A549 (cell line): ENCODE measurements at regions not wholly inside any gene's neighbourhood (a gene's known extent, or its start where the extent isn't known, plus 50 kb on each side); places are given as distances from the start of the nearest gene placed in this dataset.

Source experiments
- ATAC-seq, 2 experiments: fragments of 200-7000 bp in 1 of 2; fragments of >200 bp in 1 of 2; cut with Nextera tagmentation in 1 of 2; cut with Tn5 transposase in 1 of 2; 3 replicates each; pipeline versions ENCODE4 v1.8.0 to v1.9.1; 2018 to 2020; ENCODE audit warnings: mild to moderate bottlenecking in 1 of 2, moderate library complexity in 1 of 2
- CTCF ChIA-PET: fragments of 300-600 bp; sonication (Branson Sonifier 250); formaldehyde crosslinking; extraction: SDS; loops from one replicate; lab custom pipeline; 2021; ENCODE audit warnings: antibody characterized with exemption, inconsistent platforms; lab: Yijun Ruan, JAX
- POLR2A ChIA-PET: fragments of 350-600 bp; formaldehyde crosslinking; extraction: SDS; loops from one replicate; lab custom pipeline; 2021; ENCODE audit warnings: antibody characterized with exemption, inconsistent platforms; lab: Yijun Ruan, JAX
- DNase-seq, 2 experiments: peaks; one replicate each; pipeline versions ENCODE4 v3.0.0 to v3.0.0-alpha.2; 2011 to 2016; ENCODE audit warnings: low read depth in 1 of 2, low spot score in 1 of 2
- FAIRE-seq: peaks from 2 replicates; lab custom pipeline; 2011; peaks lifted over from hg19 to GRCh38; lab: Jason Lieb, UNC
- H3K27ac ChIP-seq, 2 experiments: fragments of >200 bp; sonication (Bioruptor Twin); formaldehyde crosslinking; 3 replicates each; pipeline ENCODE4 v1.5.1; 2016 to 2017
- H3K4me1 ChIP-seq: fragments of >200 bp; sonication (Bioruptor Twin); formaldehyde crosslinking; 3 replicates; pipeline ENCODE4 v1.6.1; 2016
- H3K4me2 ChIP-seq: fragments of >200 bp; sonication (Bioruptor Twin); formaldehyde crosslinking; 3 replicates; pipeline ENCODE4 v1.6.1; 2016
- H3K4me3 ChIP-seq: fragments of >200 bp; sonication (Bioruptor Twin); formaldehyde crosslinking; 3 replicates; pipeline ENCODE4 v1.5.1; 2016
- H3K9me3 ChIP-seq: fragments of >200 bp; sonication (Bioruptor Twin); formaldehyde crosslinking; 3 replicates; pipeline ENCODE4 v1.6.1; 2016
- ATOH8 ChIP-seq: fragments of 250-450 bp; sonication (Bioruptor Pico); IDR thresholded peaks from 2 replicates; pipeline ENCODE4 v1.5.0; 2020; ENCODE audit warnings: low read depth, mild to moderate bottlenecking, moderate library complexity
- CBX8 ChIP-seq: fragments of 200-600 bp; sonication (generic); IDR thresholded peaks from 2 replicates; pipeline ENCODE4 v1.6.1; 2016
- CEBPB ChIP-seq, 2 experiments: fragments of >200 bp in 1 of 2; sonication (Bioruptor Twin) in 1 of 2; formaldehyde crosslinking in 1 of 2; IDR thresholded peaks; 2 replicates each; pipeline ENCODE4 v1.6.1; 2012 to 2016
- CHD4 ChIP-seq: fragments of 200-600 bp; sonication (generic); IDR thresholded peaks from 2 replicates; pipeline ENCODE4 v1.6.1; 2016; ENCODE audit warnings: antibody characterized with exemption, mild to moderate bottlenecking, borderline replicate concordance
- EHF ChIP-seq: fragments of 250-450 bp; sonication (Bioruptor Pico); IDR thresholded peaks from 2 replicates; pipeline ENCODE4 v1.5.0; 2020; ENCODE audit warnings: mild to moderate bottlenecking
- EHMT2 ChIP-seq: fragments of 200-600 bp; sonication (generic); IDR thresholded peaks from 2 replicates; pipeline ENCODE4 v1.6.1; 2016; ENCODE audit warnings: antibody characterized with exemption, low read depth, mild to moderate bottlenecking, moderate library complexity
- EP300 ChIP-seq, 2 experiments: fragments of >200 bp; sonication (Bioruptor Twin); formaldehyde crosslinking; IDR thresholded peaks; 2 replicates in 1 of 2; 3 replicates in 1 of 2; pipeline ENCODE4 v1.6.1; 2016 to 2017
- ESRRA ChIP-seq: fragments of 150-350 bp; IDR thresholded peaks from 2 replicates; pipeline ENCODE4 v1.6.1; 2014; ENCODE audit warnings: mild to moderate bottlenecking, low read length, borderline replicate concordance
- FOSL2 ChIP-seq, 2 experiments: fragments of 450-650 bp in 1 of 2; fragments of >200 bp in 1 of 2; sonication (Bioruptor Twin) in 1 of 2; formaldehyde crosslinking; IDR thresholded peaks; 2 replicates each; pipeline versions ENCODE4 v1.5.0 to v1.6.1; 2016 to 2020; ENCODE audit warnings: mild to moderate bottlenecking in 1 of 2, moderate library complexity in 1 of 2
- FOXS1 ChIP-seq: fragments of 250-450 bp; sonication (Bioruptor Pico); IDR thresholded peaks from 2 replicates; pipeline ENCODE4 v1.5.0; 2020; ENCODE audit warnings: mild to moderate bottlenecking, moderate library complexity
- GATA3 ChIP-seq: IDR thresholded peaks from 2 replicates; pipeline ENCODE4 v1.6.1; 2012; ENCODE audit warnings: borderline replicate concordance
- HOXB13 ChIP-seq: fragments of 250-450 bp; sonication (Bioruptor Pico); IDR thresholded peaks from 2 replicates; pipeline ENCODE4 v1.5.0; 2020; ENCODE audit warnings: low read depth, mild to moderate bottlenecking, moderate library complexity
- HOXB5 ChIP-seq: fragments of 250-450 bp; sonication (Bioruptor Pico); IDR thresholded peaks from 2 replicates; pipeline ENCODE4 v1.5.0; 2020; ENCODE audit warnings: mild to moderate bottlenecking, moderate library complexity
- JUNB ChIP-seq: fragments of >200 bp; sonication (Bioruptor Twin); formaldehyde crosslinking; IDR thresholded peaks from 2 replicates; pipeline ENCODE4 v1.6.1; 2016
- MAFK ChIP-seq: fragments of 450-650 bp; IDR thresholded peaks from 2 replicates; pipeline ENCODE4 v1.6.1; 2014; ENCODE audit not compliant: partially characterized antibody
- MAZ ChIP-seq: fragments of 150-350 bp; IDR thresholded peaks from 2 replicates; pipeline ENCODE4 v1.6.1; 2014; ENCODE audit warnings: antibody characterized with exemption, low read depth, low read length, borderline replicate concordance
- MYC ChIP-seq: IDR thresholded peaks from 2 replicates; pipeline ENCODE4 v1.6.1; 2012; ENCODE audit warnings: mild to moderate bottlenecking, inconsistent platforms, low read length, improper control_type of control experiment, borderline replicate concordance
- PBX3 ChIP-seq: IDR thresholded peaks from 2 replicates; pipeline ENCODE4 v1.6.1; 2012
- PHF8 ChIP-seq: fragments of 200-600 bp; sonication (generic); IDR thresholded peaks from 2 replicates; pipeline ENCODE4 v1.6.1; 2016; ENCODE audit warnings: low read depth, mild to moderate bottlenecking, antibody characterized with exemption, moderate library complexity, borderline replicate concordance
- POLR2A ChIP-seq: IDR thresholded peaks from 2 replicates; pipeline ENCODE4 v1.6.1; 2012; ENCODE audit warnings: mild to moderate bottlenecking, low read length
- POLR2AphosphoS2 ChIP-seq: conservative IDR thresholded peaks from 2 replicates; pipeline ENCODE4 v1.6.1; 2012; ENCODE audit warnings: low read length, improper control_type of control experiment, inconsistent platforms
- RCOR1 ChIP-seq: fragments of 150-350 bp; IDR thresholded peaks from 2 replicates; pipeline ENCODE4 v1.6.1; 2014; ENCODE audit warnings: antibody characterized with exemption, low read length, low read depth
- RNF2 ChIP-seq: fragments of 200-600 bp; sonication (generic); IDR thresholded peaks from 2 replicates; pipeline ENCODE4 v1.6.1; 2016; ENCODE audit warnings: low read depth, mild to moderate bottlenecking, antibody characterized with exemption, moderate library complexity, borderline replicate concordance
- USF2 ChIP-seq: fragments of 450-650 bp; IDR thresholded peaks from 2 replicates; pipeline ENCODE4 v1.6.1; 2014; ENCODE audit warnings: antibody characterized with exemption
- ZFP36 ChIP-seq: fragments of 450-650 bp; IDR thresholded peaks from 2 replicates; pipeline ENCODE4 v1.6.1; 2014; ENCODE audit warnings: borderline replicate concordance; ENCODE audit not compliant: partially characterized antibody
- ZSCAN20 ChIP-seq: fragments of 250-450 bp; sonication (Bioruptor Pico); IDR thresholded peaks from 2 replicates; pipeline ENCODE4 v1.8.0; 2022; ENCODE audit warnings: mild to moderate bottlenecking, moderate library complexity
- WGBS: methylation state at CpG from one replicate; pipeline ENCODE4 v1.1.6; 2017; ENCODE audit errors: missing lambda C conversion rate; 5-methylcytosine and 5-hydroxymethylcytosine counted together

- ATAC-seq = peak in 1 of 2 experiments; percentile 62; a peak in 3 of 6 replicates
- 45% methylated on average over 3 of the region's 3 CpGs for WGBS
- peak overlapping the region; percentile 47 to 53; a peak in 5 of 6 replicates for H3K27ac ChIP-seq
- peaks cover 41% of the 10 kb centered on the region for H3K4me1 ChIP-seq
- no peak overlapping the region for H3K4me3 ChIP-seq
- TF ChIP-seq FOSL2 (IDR thresholded peaks at IDR 0.05) (0 out of 2 replicates have a peak, but pooled peaks have one; percentile 18), FOSL2 (CRISPR knock-in tag; IDR thresholded peaks at IDR 0.05) (peak; percentile 50; the same call in 1 of the 2 replicates), POLR2AphosphoS2 (no peak), RCOR1 (no peak), GATA3 (0 out of 2 replicates have a peak, but pooled peaks have one; percentile 20)
- peaks cover 7% of the 10 kb centered on the region; the same call in 2 of the 3 replicates for H3K9me3 ChIP-seq
- H3K4me2 ChIP-seq = peak overlapping the region; percentile 50
- ChIA-PET POLR2A (no interaction called here), CTCF (no interaction called here)
- DNase-seq = peak in 1 of 2 experiments; percentile 46
- peak; percentile 36 for FAIRE-seq
These were observed 208.8 kb upstream of the VEGFC start for GRCh38 chr4:177001271-177002175.

- DNase-seq (peak in 1 of 2 experiments; percentile 22), FAIRE-seq (no peak), ATAC-seq (peak in 1 of 2 experiments; percentile 33; a peak in 2 of 6 replicates)
- WGBS = 40% methylated on average over 3 of the region's 3 CpGs
- H3K9me3 ChIP-seq = no peaks in the 10 kb centered on the region
- 0 out of 6 replicates have a peak overlapping the region, but pooled peaks of 1 of the 2 experiments have one; percentile 12 for H3K27ac ChIP-seq
- H3K4me3 ChIP-seq = no peak overlapping the region
- no peak overlapping the region for H3K4me2 ChIP-seq
- POLR2A ChIA-PET = no interaction called here
- TF ChIP-seq FOXS1 (peak; percentile 60; the same call in 1 of the 2 replicates), MAZ (no peak), HOXB13 (CRISPR knock-in tag) (peak; percentile 77; the same call in 1 of the 2 replicates), RNF2 (no peak), EP300 (IDR thresholded peaks at IDR 0.05) (no peak), CEBPB (IDR thresholded peaks at IDR 0.05) (no peak), RCOR1 (no peak), ESRRA (no peak), GATA3 (no peak), PHF8 (no peak), JUNB (no peak), MYC (no peak), ZSCAN20 (CRISPR knock-in tag) (no peak), EHF (CRISPR knock-in tag) (0 out of 2 replicates have a peak, but pooled peaks have one; percentile 47), HOXB5 (CRISPR knock-in tag) (peak; percentile 68; the same call in 1 of the 2 replicates), CHD4 (no peak), ATOH8 (CRISPR knock-in tag) (peak; percentile 99)
- CTCF ChIA-PET = interaction anchor here (0.8 kb wide), 1 partner anchor 9 kb away, joined by 3 read pairs; no protein-coding TSS in a partner anchor
- peaks cover 27% of the 10 kb centered on the region for H3K4me1 ChIP-seq
These were observed 213.0 kb upstream of the VEGFC start for GRCh38 chr4:177005674-177006230.

- DNase-seq (no peak), FAIRE-seq (no peak), ATAC-seq (no peak)
- Histone ChIP-seq H3K4me2 (no peak overlapping the region), H3K4me3 (no peak overlapping the region), H3K4me1 (peaks cover 22% of the 10 kb centered on the region), H3K9me3 (no peaks in the 10 kb centered on the region), H3K27ac (0 out of 6 replicates have a peak overlapping the region, but pooled peaks of 1 of the 2 experiments have one; percentile 4)
- ChIA-PET POLR2A (no interaction called here), CTCF (interaction anchor here (0.8 kb wide), 1 partner anchor 10 kb away, joined by 3 read pairs; no protein-coding TSS in a partner anchor)
- TF ChIP-seq CBX8 = no peak
- TF ChIP-seq MAFK = no peak
- no peak for TF ChIP-seq PBX3
- TF ChIP-seq EHMT2 = no peak
- no peak for TF ChIP-seq USF2
- no peak for TF ChIP-seq ZFP36
- TF ChIP-seq POLR2A = no peak
- no peak for TF ChIP-seq ESRRA
These were observed 213.6 kb upstream of the VEGFC start for GRCh38 chr4:177006331-177006730.
